BLaER1 treated with 17β-estradiol and CSF1 and Interleukin-3, amounts not matched to agents 10 nM and 100 nM (cell line): ENCODE measurements at regions not wholly inside any gene's neighbourhood (a gene's known extent, or its start where the extent isn't known, plus 50 kb on each side); places are given as distances from the start of the nearest gene placed in this dataset.
A peak's percentile ranks its signal among the peaks of the same experiment; 100 is the strongest.

Experiments
- H3K27ac ChIP-seq, 11 experiments: shearing (Covaris generic); formaldehyde crosslinking; 2 replicates each; pipeline ENCODE4 v1.8.1; 2022
- H3K27me3 ChIP-seq, 11 experiments: shearing (Covaris generic); formaldehyde crosslinking; 2 replicates each; pipeline ENCODE4 v1.8.1; 2022
- H3K36me3 ChIP-seq, 11 experiments: shearing (Covaris generic); formaldehyde crosslinking; 2 replicates each; pipeline ENCODE4 v1.8.1; 2022
- H3K4me1 ChIP-seq, 10 experiments: shearing (Covaris generic); formaldehyde crosslinking; 2 replicates each; pipeline ENCODE4 v1.8.1; 2022
- H3K4me2 ChIP-seq, 11 experiments: shearing (Covaris generic); formaldehyde crosslinking; 2 replicates each; pipeline ENCODE4 v1.8.1; 2022
- H3K4me3 ChIP-seq, 10 experiments: shearing (Covaris generic); formaldehyde crosslinking; 2 replicates each; pipeline ENCODE4 v1.8.1; 2022
- H3K9ac ChIP-seq, 11 experiments: shearing (Covaris generic); formaldehyde crosslinking; 2 replicates each; pipeline ENCODE4 v1.8.1; 2022
- H3K9me3 ChIP-seq, 11 experiments: shearing (Covaris generic); formaldehyde crosslinking; replicated peaks in 1 of 11; 2 replicates each; pipeline ENCODE4 v1.8.1; 2022
- H4K20me1 ChIP-seq, 11 experiments: shearing (Covaris generic); formaldehyde crosslinking; 2 replicates each; pipeline ENCODE4 v1.8.1; 2022
- Cebpa-rat ChIP-seq, 11 experiments: shearing (Covaris generic); IDR thresholded peaks; 2 replicates each; pipeline ENCODE4 v1.8.1; 2022

DNA sequence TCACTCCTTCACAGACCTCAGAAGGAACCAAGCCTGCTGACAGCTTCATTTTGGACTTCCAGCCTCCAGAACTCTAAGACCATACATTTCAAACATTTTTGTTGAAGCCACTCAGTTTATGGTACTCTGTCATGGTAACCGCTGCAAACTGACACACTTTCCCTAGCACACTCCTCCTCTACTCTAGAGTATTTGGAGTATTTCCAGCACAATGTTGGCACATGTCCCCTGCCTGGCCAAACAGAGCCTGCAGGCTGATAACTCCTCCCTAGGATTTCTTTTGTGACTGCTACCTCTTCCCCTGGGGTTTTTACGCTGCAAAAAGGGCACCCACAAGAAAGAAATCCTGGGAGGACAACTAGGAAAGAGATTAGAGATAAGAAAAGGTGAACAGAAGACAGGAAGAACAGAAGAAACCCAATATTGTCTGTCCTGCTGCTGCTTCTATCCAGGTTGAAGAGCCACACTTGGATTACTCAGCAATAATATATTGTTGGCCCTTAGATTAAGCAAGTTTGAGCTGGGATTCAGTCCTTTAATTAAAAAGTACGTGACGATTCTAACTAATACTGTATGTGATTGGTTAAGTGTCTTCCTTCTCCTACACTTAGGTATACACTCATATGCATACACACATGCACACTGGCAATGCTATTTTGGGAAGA, 844.1 kb downstream of the LTN1 start:
- no peaks in the 10 kb centered on the region for H3K9me3 ChIP-seq
- H3K9ac ChIP-seq, result no peak overlapping the region
- peaks cover 0 to 6% (median 0%) of the 10 kb centered on the region in 10 experiments; a peak in 2 of 20 replicates for H3K4me1 ChIP-seq
- no peak for TF ChIP-seq Cebpa-rat (IDR thresholded peaks at IDR 0.05)
- no peaks in the 10 kb centered on the region for H4K20me1 ChIP-seq
- H3K4me2 ChIP-seq, result no peak overlapping the region
- H3K36me3 ChIP-seq, result no peaks in the 10 kb centered on the region
- H3K4me3 ChIP-seq, result no peak overlapping the region
- no peak overlapping the region for H3K27ac ChIP-seq
- no peaks in the 10 kb centered on the region for H3K27me3 ChIP-seq

DNA sequence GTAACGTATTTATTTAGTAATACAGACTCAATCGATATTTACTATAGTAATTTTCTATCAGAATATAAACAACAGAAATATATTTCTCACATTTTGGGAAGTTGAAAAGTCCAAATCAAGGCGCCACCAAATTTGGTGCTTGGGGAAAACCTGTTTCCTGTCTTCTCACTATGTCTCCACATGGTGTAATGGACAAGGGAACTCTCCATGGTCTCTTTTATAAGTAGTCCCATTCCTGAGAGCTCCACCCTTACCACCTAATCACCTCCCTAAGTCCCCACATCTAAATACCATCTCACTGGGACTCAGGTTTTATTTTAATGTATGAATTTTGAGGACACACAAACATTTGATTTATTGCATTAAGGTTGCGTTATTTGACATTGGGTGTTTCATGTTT, 848.0 kb downstream of the LTN1 start:
- Histone ChIP-seq H3K9ac (no peak overlapping the region), H3K4me1 (peaks cover 0 to 16% (median 0%) of the 10 kb centered on the region in 10 experiments; a peak in 7 of 20 replicates), H3K27me3 (no peaks in the 10 kb centered on the region), H4K20me1 (no peaks in the 10 kb centered on the region), H3K27ac (no peak overlapping the region), H3K9me3 (no peaks in the 10 kb centered on the region), H3K36me3 (no peaks in the 10 kb centered on the region), H3K4me2 (no peak overlapping the region), H3K4me3 (no peak overlapping the region)
- no peak for TF ChIP-seq Cebpa-rat (IDR thresholded peaks at IDR 0.05)

DNA sequence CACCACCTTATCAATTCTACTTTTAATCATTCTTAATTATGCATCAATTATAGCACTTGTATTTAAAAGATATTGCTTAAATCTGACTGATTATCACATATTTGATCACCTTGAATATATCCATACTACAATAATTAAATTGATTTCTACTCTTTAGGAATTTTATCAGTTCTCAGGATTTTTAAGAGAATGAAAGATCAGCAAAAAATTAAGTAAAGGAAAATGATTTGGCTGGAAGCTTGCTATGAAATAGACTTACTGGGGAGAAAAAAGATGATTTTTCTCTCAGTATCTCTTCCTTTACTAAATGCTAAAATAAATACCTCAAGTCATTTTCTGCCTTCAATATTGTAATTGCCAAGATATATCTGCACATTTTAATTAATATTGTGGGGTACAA, 848.6 kb downstream of the LTN1 start:
- Histone ChIP-seq H3K4me2 (no peak overlapping the region), H3K27me3 (no peaks in the 10 kb centered on the region), H3K9ac (no peak overlapping the region), H3K4me3 (no peak overlapping the region), H3K9me3 (no peaks in the 10 kb centered on the region), H3K4me1 (peaks cover 0 to 16% (median 0%) of the 10 kb centered on the region in 10 experiments; a peak in 7 of 20 replicates), H3K27ac (no peak overlapping the region), H4K20me1 (no peaks in the 10 kb centered on the region), H3K36me3 (no peaks in the 10 kb centered on the region)
- TF ChIP-seq Cebpa-rat (IDR thresholded peaks at IDR 0.05), result no peak

DNA sequence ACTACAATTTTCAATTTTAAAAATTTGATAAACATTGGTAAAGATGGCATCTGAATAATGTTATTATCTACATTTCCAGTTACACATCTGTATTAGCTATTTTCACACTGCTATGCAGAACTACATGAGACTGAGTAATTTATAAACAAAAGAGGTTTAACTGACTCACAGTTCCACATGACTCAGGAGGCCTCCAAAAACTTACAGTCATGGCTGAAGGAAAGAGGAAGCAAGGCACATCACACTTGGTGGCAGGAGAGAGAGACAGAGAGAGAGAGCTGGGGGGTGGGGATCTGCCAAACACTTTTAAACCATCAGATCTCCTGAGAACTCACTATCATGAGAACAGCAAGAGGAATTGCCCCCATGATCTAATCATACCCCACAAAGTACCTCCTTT, 850.0 kb downstream of the LTN1 start:
- TF ChIP-seq Cebpa-rat (IDR thresholded peaks at IDR 0.05), result no peak
- Histone ChIP-seq H3K36me3 (no peaks in the 10 kb centered on the region), H3K4me1 (peaks cover 0 to 16% (median 0%) of the 10 kb centered on the region in 10 experiments; a peak in 7 of 20 replicates), H3K4me2 (peak overlapping the region in 3 of 11 experiments; percentile 27 to 63 (median 47); a peak in 5 of 22 replicates), H3K27me3 (no peaks in the 10 kb centered on the region), H3K9ac (no peak overlapping the region), H3K27ac (peak overlapping the region in 3 of 11 experiments; percentile 42 to 57 (median 44); a peak in 6 of 22 replicates), H3K4me3 (no peak overlapping the region), H3K9me3 (no peaks in the 10 kb centered on the region), H4K20me1 (no peaks in the 10 kb centered on the region)

DNA sequence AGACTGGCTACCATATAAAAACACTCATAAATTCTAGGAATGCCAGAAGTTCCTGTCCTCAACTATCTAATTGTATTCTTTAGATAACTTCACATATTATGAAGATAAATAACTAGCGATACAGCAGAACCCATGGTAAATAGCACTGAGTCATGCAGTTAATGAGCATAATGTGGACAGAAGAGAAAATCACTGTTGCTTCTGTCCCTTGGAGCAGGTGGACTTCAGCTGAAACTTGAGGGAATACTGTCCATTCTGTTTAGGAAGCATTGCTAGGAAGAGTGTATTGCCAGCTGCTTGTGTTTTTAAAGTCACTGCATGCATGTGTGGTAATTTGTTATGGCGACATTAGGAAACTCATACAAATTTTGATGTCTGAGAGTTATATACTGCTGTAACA, 854.4 kb downstream of the LTN1 start:
- Histone ChIP-seq H4K20me1 (no peaks in the 10 kb centered on the region), H3K9ac (no peak overlapping the region), H3K4me3 (no peak overlapping the region), H3K27me3 (no peaks in the 10 kb centered on the region), H3K4me1 (peaks cover 0 to 42% (median 0%) of the 10 kb centered on the region in 10 experiments; a peak in 7 of 20 replicates), H3K27ac (no peak overlapping the region), H3K9me3 (no peaks in the 10 kb centered on the region), H3K36me3 (no peaks in the 10 kb centered on the region), H3K4me2 (no peak overlapping the region)
- TF ChIP-seq Cebpa-rat (IDR thresholded peaks at IDR 0.05), result no peak

DNA sequence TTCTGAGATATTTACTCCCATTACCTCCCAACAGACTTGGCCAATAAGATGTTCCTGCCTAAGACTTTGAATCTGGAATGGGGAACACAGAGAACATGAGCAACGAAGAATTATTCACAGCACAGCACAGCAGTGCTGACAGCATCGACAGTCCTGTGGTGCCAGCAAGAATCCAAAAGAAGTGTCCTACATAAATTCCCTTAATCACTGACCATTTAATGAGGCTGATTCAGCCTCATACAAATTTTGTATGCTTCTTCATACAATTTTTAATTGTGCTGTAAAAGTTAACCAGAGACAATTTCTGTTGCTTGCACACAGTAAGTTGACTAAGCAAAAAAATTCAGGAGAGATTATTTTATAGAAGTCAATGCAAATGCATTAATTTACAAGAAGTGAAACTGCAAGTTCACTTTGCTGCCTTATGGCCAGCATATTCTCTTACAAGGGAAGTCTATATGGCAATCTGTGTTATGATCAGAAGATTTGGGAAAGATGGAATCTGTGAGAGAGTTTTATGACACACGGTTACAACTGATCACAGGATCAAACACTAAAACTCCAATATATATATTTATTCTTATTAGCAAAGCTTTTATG, 855.9 kb downstream of the LTN1 start:
- peak overlapping the region in 3 of 11 experiments; percentile 15 to 66 (median 41); a peak in 5 of 22 replicates for H3K4me2 ChIP-seq

DNA sequence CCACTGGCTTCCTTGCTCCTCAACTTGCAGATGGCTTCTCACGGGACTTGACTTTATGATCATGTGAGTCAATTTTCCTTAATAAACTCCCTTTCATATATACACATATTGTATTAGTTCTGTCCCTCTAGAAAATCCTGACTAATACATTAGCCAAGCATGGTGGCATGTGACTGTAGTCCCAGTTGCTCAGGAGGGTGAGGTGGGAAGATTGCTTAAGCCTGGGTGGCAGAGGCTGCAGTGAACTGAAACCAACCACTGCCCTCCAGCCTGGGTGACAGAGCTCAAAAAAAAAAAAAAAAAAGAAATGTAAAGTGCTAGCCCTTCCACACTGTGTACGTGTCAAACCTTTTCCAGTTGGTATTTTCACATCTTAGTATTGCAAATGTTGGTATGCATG, 857.0 kb downstream of the LTN1 start:
- Histone ChIP-seq H4K20me1 (no peaks in the 10 kb centered on the region), H3K4me1 (peaks cover 0 to 26% (median 0%) of the 10 kb centered on the region in 10 experiments; a peak in 6 of 20 replicates), H3K27ac (peak overlapping the region in 1 of 11 experiments; percentile 21; a peak in 1 of 22 replicates), H3K27me3 (no peaks in the 10 kb centered on the region), H3K9me3 (peaks cover 8 to 18% (median 11%) of the 10 kb centered on the region in 11 experiments; a peak in 20 of 22 replicates), H3K9ac (no peak overlapping the region), H3K36me3 (no peaks in the 10 kb centered on the region), H3K4me3 (no peak overlapping the region), H3K4me2 (peak overlapping the region in 2 of 11 experiments; percentile 35 to 41; a peak in 4 of 22 replicates)
- TF ChIP-seq Cebpa-rat (IDR thresholded peaks at IDR 0.05), result no peak

More for the DNA sequence above, 855.9 kb downstream of the LTN1 start:
- Histone ChIP-seq H3K9me3 (peaks cover 0 to 7% (median 0%) of the 10 kb centered on the region in 11 experiments; a peak in 5 of 22 replicates), H3K36me3 (no peaks in the 10 kb centered on the region), H3K27ac (0 out of 22 replicates have a peak overlapping the region, but pooled peaks of 1 of the 11 experiments have one; percentile 29), H4K20me1 (no peaks in the 10 kb centered on the region), H3K27me3 (no peaks in the 10 kb centered on the region), H3K4me3 (no peak overlapping the region), H3K9ac (no peak overlapping the region), H3K4me1 (peaks cover 0 to 28% (median 0%) of the 10 kb centered on the region in 10 experiments; a peak in 6 of 20 replicates)
- no peak for TF ChIP-seq Cebpa-rat (IDR thresholded peaks at IDR 0.05)

DNA sequence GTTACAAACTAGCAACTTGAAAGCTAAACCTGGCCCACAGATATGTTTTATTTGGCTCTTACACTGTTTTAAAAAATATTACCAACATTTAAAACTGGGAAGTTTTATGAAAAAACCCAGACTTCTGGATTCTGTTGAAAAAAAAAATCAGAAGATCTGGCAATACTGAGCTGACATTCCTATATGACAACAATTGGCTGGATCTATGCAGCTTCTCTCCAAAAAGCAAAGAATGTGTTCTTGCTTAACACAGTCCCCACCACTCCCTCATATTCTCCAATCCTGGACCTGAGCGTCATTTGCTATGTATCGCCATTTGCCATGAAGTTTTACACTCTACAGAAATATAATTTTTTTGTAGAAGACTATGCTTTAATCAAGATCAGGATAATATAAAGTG, 859.6 kb downstream of the LTN1 start:
- Histone ChIP-seq H3K4me2 (no peak overlapping the region), H3K4me3 (no peak overlapping the region), H3K27ac (no peak overlapping the region), H3K9me3 (peaks cover 9 to 18% (median 12%) of the 10 kb centered on the region in 11 experiments; a peak in 20 of 22 replicates), H3K4me1 (peaks cover 0 to 26% (median 0%) of the 10 kb centered on the region in 10 experiments; a peak in 6 of 20 replicates), H4K20me1 (no peaks in the 10 kb centered on the region), H3K9ac (no peak overlapping the region), H3K27me3 (no peaks in the 10 kb centered on the region), H3K36me3 (no peaks in the 10 kb centered on the region)
- TF ChIP-seq Cebpa-rat (IDR thresholded peaks at IDR 0.05), result no peak

DNA sequence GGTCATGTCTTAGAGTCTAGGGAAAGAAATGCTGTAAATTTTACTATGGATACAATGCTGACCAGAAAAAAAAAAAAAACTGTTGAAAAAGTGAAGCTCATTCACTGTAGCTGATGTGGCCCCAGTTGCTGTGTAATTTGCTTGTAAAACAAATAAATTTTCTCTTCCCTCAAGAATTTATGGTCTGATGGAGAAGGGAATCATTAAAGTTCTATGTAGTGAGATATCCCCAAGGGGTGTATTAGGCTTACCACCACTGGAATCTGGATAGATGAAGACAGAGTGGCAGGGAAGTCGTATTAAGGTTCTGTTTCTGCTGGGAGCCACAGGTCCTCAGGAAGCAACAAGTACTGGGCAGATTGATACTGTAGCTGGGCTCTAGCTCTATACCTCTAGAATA, 860.0 kb downstream of the LTN1 start:
- Histone ChIP-seq H3K9me3 (peaks cover 9 to 18% (median 12%) of the 10 kb centered on the region in 11 experiments; a peak in 20 of 22 replicates), H3K27me3 (no peaks in the 10 kb centered on the region), H4K20me1 (no peaks in the 10 kb centered on the region), H3K4me1 (peaks cover 0 to 26% (median 0%) of the 10 kb centered on the region in 10 experiments; a peak in 6 of 20 replicates), H3K27ac (no peak overlapping the region), H3K4me2 (no peak overlapping the region), H3K36me3 (no peaks in the 10 kb centered on the region), H3K4me3 (no peak overlapping the region), H3K9ac (no peak overlapping the region)
- TF ChIP-seq Cebpa-rat (IDR thresholded peaks at IDR 0.05), result no peak
